NOMO-1 treated with dmso at 0.1 percent for 144 hours (cell line): ENCODE measurements at regions not wholly inside any gene's neighbourhood (a gene's known extent, or its start where the extent isn't known, plus 50 kb on each side); places are given as distances from the start of the nearest gene placed in this dataset.

Experiments used
- DNase-seq: peaks from one replicate; lab custom pipeline; 2025; ENCODE audit not compliant: unreplicated experiment; lab: John Stamatoyannopoulos, UW

DNA sequence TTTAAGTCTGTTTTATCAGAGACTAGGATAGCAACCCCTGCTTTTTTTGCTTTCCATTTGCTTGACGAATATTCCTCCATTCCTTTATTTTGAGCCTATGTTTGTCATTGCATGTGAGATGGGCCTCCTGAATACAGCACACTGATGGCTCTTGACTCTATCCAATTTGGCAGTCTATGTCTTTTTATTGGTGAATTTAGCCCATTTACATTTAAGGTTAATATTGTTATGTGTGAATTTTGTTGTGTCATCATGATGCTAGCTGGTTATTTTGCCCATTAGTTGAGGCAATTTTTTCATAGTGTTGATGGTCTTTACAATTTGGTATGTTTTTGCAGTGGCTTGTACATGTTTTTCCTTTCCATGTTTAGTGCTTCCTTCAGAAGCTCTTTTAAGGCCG lies 50.7 kb upstream of the PDE4B start:
- DNase-seq: no peak
